HepG2 (cell line): ENCODE measurements at regions not wholly inside any gene's neighbourhood (a gene's known extent, or its start where the extent isn't known, plus 50 kb on each side); places are given as distances from the start of the nearest gene placed in this dataset.

Source experiments
- ATAC-seq: fragments of 200-7000 bp; cut with Tn5 transposase; 3 replicates; pipeline ENCODE4 v1.9.1; 2020; ENCODE audit warnings: mild to moderate bottlenecking, moderate library complexity
- BruUV-seq: library from RNA; stranded (reverse); fragments of 400-500 nt; replicated peaks from 2 replicates; lab custom pipeline; 2021; lab: Mats Ljungman, UMichigan
- CTCF ChIA-PET: fragments of 300-600 bp; formaldehyde crosslinking; extraction: SDS; loops from one replicate; lab custom pipeline; 2021; ENCODE audit warnings: low total read pairs, inconsistent platforms, low intra/inter-chr PET ratio; lab: Yijun Ruan, JAX
- POLR2A ChIA-PET: fragments of 350-600 bp; sonication (Branson Sonifier 250); formaldehyde crosslinking; loops from one replicate; lab custom pipeline; 2020; ENCODE audit warnings: antibody characterized with exemption, inconsistent platforms; lab: Yijun Ruan, JAX
- DNase-seq: peaks from one replicate; pipeline ENCODE4 v3.0.0-alpha.2; 2015; ENCODE audit warnings: low spot score
- FAIRE-seq: peaks from 3 replicates; lab custom pipeline; 2011; peaks lifted over from hg19 to GRCh38; lab: Jason Lieb, UNC
- H2AFZ ChIP-seq: one replicate; pipeline ENCODE4 v1.6.1; 2011; ENCODE audit warnings: low read length, inconsistent platforms
- H3K27ac ChIP-seq: fragments of 300-600 bp; 3 replicates; pipeline ENCODE4 v1.8.0; 2011; ENCODE audit warnings: mixed run types, mild to moderate bottlenecking, mixed read lengths, low read length, inconsistent platforms; ENCODE audit not compliant: insufficient read depth; ENCODE audit errors: extremely low read length
- H3K27me3 ChIP-seq, 2 experiments: fragments of 200-600 bp in 1 of 2; 2 replicates in 1 of 2; 3 replicates in 1 of 2; pipeline versions ENCODE4 v1.6.0 to v1.8.0; 2011; ENCODE audit warnings: low read length in 2 of 2, mild to moderate bottlenecking in 2 of 2, moderate library complexity in 2 of 2, inconsistent platforms in 1 of 2; ENCODE audit not compliant: insufficient read depth in 2 of 2, control insufficient read depth in 1 of 2
- H3K36me3 ChIP-seq, 2 experiments: fragments of 200-600 bp in 1 of 2; replicated peaks in 1 of 2; 2 replicates in 1 of 2; 3 replicates in 1 of 2; pipeline versions ENCODE4 v1.5.1 to v1.8.0; 2011; ENCODE audit warnings: low read length in 2 of 2, inconsistent platforms in 1 of 2; ENCODE audit not compliant: insufficient read depth in 2 of 2, control insufficient read depth in 1 of 2
- H3K4me1 ChIP-seq: 2 replicates; pipeline ENCODE4 v1.5.1; 2012; ENCODE audit warnings: low read length, inconsistent platforms; ENCODE audit not compliant: insufficient read depth
- H3K4me2 ChIP-seq: 2 replicates; pipeline ENCODE4 v1.6.0; 2011; ENCODE audit warnings: low read depth, low read length, inconsistent platforms
- H3K4me3 ChIP-seq, 3 experiments: fragments of 200-600 bp in 1 of 3; sonication (generic), shearing (Covaris generic) in 1 of 3; replicated peaks in 1 of 3; 2 replicates each; pipeline ENCODE4 v1.5.1; 2011 to 2016; ENCODE audit warnings: low read length in 3 of 3, inconsistent platforms in 2 of 3, low read depth in 2 of 3, mild to moderate bottlenecking in 2 of 3, control low read depth in 1 of 3, mixed read lengths in 1 of 3; ENCODE audit not compliant: insufficient read depth in 1 of 3
- H3K79me2 ChIP-seq: one replicate; pipeline ENCODE4 v1.6.1; 2011; ENCODE audit warnings: low read length, inconsistent platforms; ENCODE audit not compliant: insufficient read depth
- H3K9ac ChIP-seq: 2 replicates; pipeline ENCODE4 v1.6.0; 2011; ENCODE audit warnings: mild to moderate bottlenecking, low read depth, low read length, inconsistent platforms; ENCODE audit not compliant: insufficient read depth
- H3K9me3 ChIP-seq: 2 replicates; pipeline ENCODE4 v1.5.1; 2012; ENCODE audit warnings: mild to moderate bottlenecking, low read length
- H4K20me1 ChIP-seq: 2 replicates; pipeline ENCODE4 v1.6.0; 2011; ENCODE audit warnings: inconsistent platforms, mild to moderate bottlenecking, low read length, moderate library complexity; ENCODE audit not compliant: insufficient read depth
- EZH2 ChIP-seq: conservative IDR thresholded peaks from 2 replicates; pipeline ENCODE4 v1.6.1; 2012; ENCODE audit warnings: mild to moderate bottlenecking, low read depth, low read length, moderate library complexity
- MAF1 ChIP-seq: sonication (generic); formaldehyde crosslinking; IDR thresholded peaks from 2 replicates; pipeline ENCODE4 v1.5.0; 2020; ENCODE audit warnings: missing genetic modification reagents, borderline replicate concordance
- POLR2AphosphoS5 ChIP-seq: IDR thresholded peaks from 2 replicates; pipeline ENCODE4 v1.6.1; 2012; ENCODE audit warnings: low read depth, low read length
- USF2 ChIP-seq, 2 experiments: sonication (generic) in 1 of 2; formaldehyde crosslinking in 1 of 2; IDR thresholded peaks; 2 replicates each; pipeline versions ENCODE4 v1.5.1 to v1.6.1; 2011 to 2020; ENCODE audit warnings: borderline replicate concordance in 1 of 2, low read depth in 1 of 2, low read length in 1 of 2, mild to moderate bottlenecking in 1 of 2, missing genetic modification reagents in 1 of 2, moderate library complexity in 1 of 2
- ZNF225 ChIP-seq: sonication (generic); formaldehyde crosslinking; IDR thresholded peaks from 2 replicates; pipeline ENCODE4 v1.4.0; 2020; ENCODE audit warnings: mild to moderate bottlenecking, missing genetic modification reagents
- ZNF615 ChIP-seq: sonication (generic); formaldehyde crosslinking; IDR thresholded peaks from 2 replicates; pipeline ENCODE4 v1.5.0; 2020; ENCODE audit warnings: mild to moderate bottlenecking, missing genetic modification reagents, borderline replicate concordance
- ZNF724P ChIP-seq: sonication (generic); formaldehyde crosslinking; IDR thresholded peaks from 2 replicates; pipeline ENCODE4 v1.8.0; 2022; ENCODE audit warnings: missing genetic modification reagents, borderline replicate concordance
- ZNF773 ChIP-seq: sonication (generic); formaldehyde crosslinking; IDR thresholded peaks from 2 replicates; pipeline ENCODE4 v1.4.0; 2020; ENCODE audit warnings: missing genetic modification reagents, borderline replicate concordance
- WGBS: methylation state at CpG from one replicate; pipeline ENCODE4 v1.1.6; 2017; ENCODE audit warnings: low lambda C conversion rate; 5-methylcytosine and 5-hydroxymethylcytosine counted together
- in situ Hi-C: cut with HindIII; loops from 2 replicates; pipeline ENCODE4 v1.10.0; 2017; ENCODE audit warnings: low pct_unique_long_range_greater_than_20kb; ENCODE audit not compliant: extremely low pct_ligation_motif_present
- intact Hi-C: fragments of 100-400 bp; cut with micrococcal nuclease; formaldehyde crosslinking; loops from one replicate; pipeline ENCODE4 v1.10.0; 2022; ENCODE audit not compliant: unreplicated experiment
- TF ChIP-seq, protein P1 (sequence below): sonication (generic); formaldehyde crosslinking; IDR thresholded peaks from 2 replicates; pipeline ENCODE4 v1.4.0; 2020; ENCODE audit warnings: mild to moderate bottlenecking, missing genetic modification reagents

- TF ChIP-seq EZH2, result no peak
- no peak for TF ChIP-seq ZNF773 (CRISPR knock-in tag)
- TF ChIP-seq ZNF615 (CRISPR knock-in tag), result no peak
- no peak for TF ChIP-seq USF2 (IDR thresholded peaks at IDR 0.05; ENCODE audit: low read depth, low read length)
- no peak for TF ChIP-seq USF2 (CRISPR knock-in tag; IDR thresholded peaks at IDR 0.05; ENCODE audit: borderline replicate concordance)
- no peak for TF ChIP-seq POLR2AphosphoS5
- TF ChIP-seq MAF1 (CRISPR knock-in tag), result no peak
These were observed 62.9 kb upstream of the DMRTA1 start (continued) for GRCh38 chr9:22383718-22384117.

- H3K27me3 ChIP-seq, result no peaks in the 10 kb centered on the region
- H2AFZ ChIP-seq, result no peak overlapping the region
- H4K20me1 ChIP-seq, result no peaks in the 10 kb centered on the region
- H3K79me2 ChIP-seq, result no peaks in the 10 kb centered on the region
- CTCF ChIA-PET, result no interaction called here
- intact Hi-C loops (no loop called here), in situ Hi-C loops (no loop called here)
- DNase-seq, result no peak
- ATAC-seq, result no peak
- no peak overlapping the region for H3K4me2 ChIP-seq
- H3K36me3 ChIP-seq, result no peaks in the 10 kb centered on the region
- no peak overlapping the region for H3K4me3 ChIP-seq
- no peak overlapping the region for H3K27ac ChIP-seq
- H3K9me3 ChIP-seq, result no peaks in the 10 kb centered on the region
- FAIRE-seq, result no peak
- BruUV-seq, result no TSS peak
- H3K4me1 ChIP-seq, result no peaks in the 10 kb centered on the region
- no peak for TF ChIP-seq ZNF225 (CRISPR knock-in tag)
- TF ChIP-seq ZNF724P, result no peak
- TF ChIP-seq, protein P1, sequence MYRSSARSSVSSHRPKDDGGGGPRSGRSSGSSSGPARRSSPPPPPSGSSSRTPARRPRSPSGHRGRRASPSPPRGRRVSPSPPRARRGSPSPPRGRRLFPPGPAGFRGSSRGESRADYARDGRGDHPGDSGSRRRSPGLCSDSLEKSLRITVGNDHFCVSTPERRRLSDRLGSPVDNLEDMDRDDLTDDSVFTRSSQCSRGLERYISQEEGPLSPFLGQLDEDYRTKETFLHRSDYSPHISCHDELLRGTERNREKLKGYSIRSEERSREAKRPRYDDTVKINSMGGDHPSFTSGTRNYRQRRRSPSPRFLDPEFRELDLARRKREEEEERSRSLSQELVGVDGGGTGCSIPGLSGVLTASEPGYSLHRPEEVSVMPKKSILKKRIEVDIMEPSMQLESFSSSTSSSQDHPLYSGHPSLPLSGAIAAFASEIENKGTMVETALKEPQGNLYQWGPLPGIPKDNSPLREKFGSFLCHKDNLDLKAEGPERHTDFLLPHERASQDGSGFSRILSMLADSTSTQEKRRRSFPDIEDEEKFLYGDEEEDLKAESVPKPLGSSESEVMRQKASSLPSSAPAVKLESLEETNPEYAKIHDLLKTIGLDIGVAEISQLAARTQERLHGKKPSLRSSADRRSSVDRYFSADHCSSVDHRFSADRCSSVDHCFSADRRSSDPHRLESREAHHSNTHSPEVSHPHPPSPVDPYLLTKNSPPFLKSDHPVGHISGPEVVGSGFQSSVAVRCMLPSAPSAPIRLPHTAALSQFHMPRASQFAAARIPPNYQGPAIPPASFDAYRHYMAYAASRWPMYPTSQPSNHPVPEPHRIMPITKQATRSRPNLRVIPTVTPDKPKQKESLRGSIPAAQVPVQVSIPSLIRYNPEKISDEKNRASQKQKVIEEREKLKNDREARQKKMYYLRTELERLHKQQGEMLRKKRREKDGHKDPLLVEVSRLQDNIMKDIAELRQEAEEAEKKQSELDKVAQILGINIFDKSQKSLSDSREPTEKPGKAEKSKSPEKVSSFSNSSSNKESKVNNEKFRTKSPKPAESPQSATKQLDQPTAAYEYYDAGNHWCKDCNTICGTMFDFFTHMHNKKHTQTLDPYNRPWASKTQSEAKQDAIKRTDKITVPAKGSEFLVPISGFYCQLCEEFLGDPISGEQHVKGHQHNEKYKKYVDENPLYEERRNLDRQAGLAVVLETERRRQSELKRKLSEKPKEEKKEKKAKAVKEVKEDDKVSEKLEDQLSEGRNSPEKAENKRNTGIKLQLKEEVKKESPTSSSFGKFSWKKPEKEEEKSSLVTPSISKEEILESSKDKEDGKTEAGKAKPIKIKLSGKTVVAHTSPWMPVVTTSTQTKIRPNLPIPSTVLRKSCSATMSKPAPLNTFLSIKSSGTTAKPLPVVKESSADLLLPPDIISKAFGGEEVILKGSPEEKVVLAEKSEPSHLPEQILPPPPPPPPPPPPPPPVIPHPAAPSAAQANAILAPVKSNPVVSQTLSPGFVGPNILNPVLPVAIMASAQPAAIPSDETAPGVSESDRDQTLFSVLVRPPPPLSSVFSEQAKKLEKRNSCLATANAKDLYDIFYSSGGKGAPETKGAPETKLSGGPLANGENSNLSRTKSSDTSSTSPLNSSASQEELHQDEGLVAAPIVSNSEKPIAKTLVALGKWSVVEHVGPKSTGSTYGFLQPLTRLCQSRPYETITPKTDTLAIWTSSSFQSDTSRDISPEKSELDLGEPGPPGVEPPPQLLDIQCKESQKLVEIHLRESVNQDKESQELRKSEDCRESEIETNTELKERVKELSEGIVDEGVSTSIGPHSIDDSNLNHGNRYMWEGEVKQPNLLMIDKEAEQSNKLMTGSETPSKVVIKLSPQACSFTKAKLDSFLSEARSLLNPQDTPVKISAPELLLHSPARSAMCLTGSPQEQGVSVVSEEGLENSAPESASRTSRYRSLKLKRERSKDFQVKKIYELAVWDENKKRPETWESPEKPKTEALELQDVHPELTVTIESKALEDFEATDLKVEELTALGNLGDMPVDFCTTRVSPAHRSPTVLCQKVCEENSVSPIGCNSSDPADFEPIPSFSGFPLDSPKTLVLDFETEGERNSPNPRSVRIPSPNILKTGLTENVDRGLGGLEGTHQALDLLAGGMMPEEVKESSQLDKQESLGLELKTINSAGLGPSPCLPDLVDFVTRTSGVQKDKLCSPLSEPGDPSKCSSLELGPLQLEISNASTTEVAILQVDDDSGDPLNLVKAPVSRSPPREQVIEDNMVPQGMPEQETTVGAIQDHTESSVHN (CRISPR knock-in tag), result no peak
- H3K9ac ChIP-seq, result no peak overlapping the region
- POLR2A ChIA-PET, result no interaction called here
- WGBS, result 0% methylated on average over 5 of the region's 5 CpGs
These were observed 57.4 kb upstream of the DMRTA1 start for GRCh38 chr9:22389271-22389670.
